ENCODE measurements at regions not wholly inside any gene's neighbourhood (a gene's known extent, or its start where the extent isn't known, plus 50 kb on each side); places are given as distances from the start of the nearest gene placed in this dataset.

DNA sequence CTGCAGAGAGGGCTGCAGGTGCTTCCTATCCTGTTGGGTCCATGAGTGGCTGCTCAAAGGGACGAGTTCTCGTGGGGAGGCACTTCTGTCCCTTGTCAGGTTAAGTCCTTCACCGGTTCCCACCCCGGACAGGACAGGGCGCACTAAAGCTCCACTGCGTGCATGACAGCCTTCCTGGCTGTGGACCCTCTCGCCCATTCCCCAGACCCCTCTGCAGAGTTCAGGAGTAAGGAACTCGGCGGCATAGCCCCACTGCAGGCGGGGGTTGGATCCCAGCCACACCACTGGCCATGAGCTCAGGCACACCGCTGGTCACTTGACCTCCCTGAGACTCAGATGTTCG, 147.5 kb upstream of the ID2 start:
- Histone ChIP-seq H3K79me1 (ENCODE audit: insufficient read depth, low read depth, low read length, poor library complexity, severe bottlenecking) (no peaks in the 10 kb centered on the region), H3K23ac (ENCODE audit: insufficient read length, low read depth, low read length) (no peak overlapping the region)

More for the DNA sequence above, 147.5 kb upstream of the ID2 start:
- Histone ChIP-seq H3K27me3 (ENCODE audit: insufficient read depth, low read length) (no peaks in the 10 kb centered on the region), H2BK12ac (ENCODE audit: insufficient read length, low read depth, low read length) (no peak overlapping the region), H3K4ac (ENCODE audit: low read depth, low read length) (no peak overlapping the region), H3K4me2 (ENCODE audit: insufficient read depth, insufficient read length, low read length) (no peak overlapping the region), H3K18ac (ENCODE audit: insufficient read length, low read depth, low read length) (no peak overlapping the region), H4K20me1 (ENCODE audit: control insufficient read depth, insufficient read depth, insufficient read length) (no peaks in the 10 kb centered on the region), H3K79me2 (ENCODE audit: insufficient read depth, low read length) (no peaks in the 10 kb centered on the region), H3K4me1 (ENCODE audit: insufficient read depth, low read length) (no peaks in the 10 kb centered on the region), H2BK120ac (ENCODE audit: low read depth, low read length, poor library complexity, severe bottlenecking) (no peak overlapping the region), H2AK5ac (ENCODE audit: insufficient read length, low read length) (no peak overlapping the region), H3K27ac (ENCODE audit: insufficient read length, low read depth, low read length) (no peak overlapping the region), H3K14ac (ENCODE audit: insufficient read depth, low read length) (no peak overlapping the region; the same call in 1 of the 2 replicates), H3K9me3 (ENCODE audit: control insufficient read depth, low read depth, low read length) (no peaks in the 10 kb centered on the region), H3K23me2 (ENCODE audit: insufficient read length, low read depth, low read length, poor library complexity, severe bottlenecking) (no peaks in the 10 kb centered on the region), H4K8ac (replicated peaks; ENCODE audit: insufficient read length, low read depth, low read length) (no peak overlapping the region), H2BK15ac (ENCODE audit: low read depth, low read length) (no peak overlapping the region), H2BK5ac (ENCODE audit: insufficient read length, low read length) (no peak overlapping the region), H4K91ac (ENCODE audit: insufficient read length, low read depth, low read length) (no peak overlapping the region), H3T11ph (ENCODE audit: low read length) (no peak overlapping the region), H2AFZ (ENCODE audit: low read length) (no peak overlapping the region), H2BK20ac (ENCODE audit: low read depth, low read length, poor library complexity, severe bottlenecking) (no peak overlapping the region), H3K56ac (ENCODE audit: insufficient read length, low read depth, low read length) (no peak overlapping the region), H4K5ac (ENCODE audit: insufficient read length, low read depth, low read length) (no peak overlapping the region), H3K9ac (ENCODE audit: extremely low read depth, insufficient read length, low read length) (no peak overlapping the region)
- Mint-ChIP-seq H3K36me3 (ENCODE audit: insufficient read depth in 1 of 3, low read depth in 3 of 3) (peaks cover 0 to 12% (median 6%) of the 10 kb centered on the region in 3 experiments; a peak in 4 of 7 replicates), H3K9me3 (peaks cover 4 to 13% of the 10 kb centered on the region in 2 experiments), H3K27ac (no peak overlapping the region), H3K4me1 (peaks cover 8 to 25% of the 10 kb centered on the region in 2 experiments), H3K4me3 (no peak overlapping the region), H3K27me3 (ENCODE audit: low read depth) (peaks cover 3% of the 10 kb centered on the region)
- no peak for DNase-seq
- WGBS (ENCODE audit: extremely low coverage, insufficient read length, low lambda C conversion rate): no CpG with 5 or more reads among the region's 12 CpGs
- TF ChIP-seq, protein P1, sequence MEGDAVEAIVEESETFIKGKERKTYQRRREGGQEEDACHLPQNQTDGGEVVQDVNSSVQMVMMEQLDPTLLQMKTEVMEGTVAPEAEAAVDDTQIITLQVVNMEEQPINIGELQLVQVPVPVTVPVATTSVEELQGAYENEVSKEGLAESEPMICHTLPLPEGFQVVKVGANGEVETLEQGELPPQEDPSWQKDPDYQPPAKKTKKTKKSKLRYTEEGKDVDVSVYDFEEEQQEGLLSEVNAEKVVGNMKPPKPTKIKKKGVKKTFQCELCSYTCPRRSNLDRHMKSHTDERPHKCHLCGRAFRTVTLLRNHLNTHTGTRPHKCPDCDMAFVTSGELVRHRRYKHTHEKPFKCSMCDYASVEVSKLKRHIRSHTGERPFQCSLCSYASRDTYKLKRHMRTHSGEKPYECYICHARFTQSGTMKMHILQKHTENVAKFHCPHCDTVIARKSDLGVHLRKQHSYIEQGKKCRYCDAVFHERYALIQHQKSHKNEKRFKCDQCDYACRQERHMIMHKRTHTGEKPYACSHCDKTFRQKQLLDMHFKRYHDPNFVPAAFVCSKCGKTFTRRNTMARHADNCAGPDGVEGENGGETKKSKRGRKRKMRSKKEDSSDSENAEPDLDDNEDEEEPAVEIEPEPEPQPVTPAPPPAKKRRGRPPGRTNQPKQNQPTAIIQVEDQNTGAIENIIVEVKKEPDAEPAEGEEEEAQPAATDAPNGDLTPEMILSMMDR (conservative IDR thresholded peaks at IDR 0.05): no peak

Measured in H9 (cell line).